GM12878 (cell line): ENCODE measurements at regions not wholly inside any gene's neighbourhood (a gene's known extent, or its start where the extent isn't known, plus 50 kb on each side); places are given as distances from the start of the nearest gene placed in this dataset.

Experiments
- CHD4 ChIP-seq: fragments of 200-600 bp; sonication (generic); IDR thresholded peaks from 2 replicates; pipeline ENCODE4 v1.6.1; 2016; ENCODE audit warnings: mild to moderate bottlenecking
- EP300 ChIP-seq, 2 experiments: fragments of 150-350 bp in 1 of 2; IDR thresholded peaks; 2 replicates each; pipeline ENCODE4 v1.6.1; 2011 to 2012; ENCODE audit warnings: low read depth in 2 of 2, low read length in 2 of 2, borderline replicate concordance in 1 of 2, improper control_type of control experiment in 1 of 2, inconsistent platforms in 1 of 2; ENCODE audit not compliant: control insufficient read depth in 1 of 2
- MYC ChIP-seq: IDR thresholded peaks from 2 replicates; pipeline ENCODE4 v1.6.1; 2011; ENCODE audit warnings: mild to moderate bottlenecking, low read length, moderate library complexity, inconsistent platforms; ENCODE audit not compliant: insufficient read depth, insufficient replicate concordance, insufficient read length, severe bottlenecking
- POLR2A ChIP-seq: IDR thresholded peaks from 2 replicates; pipeline ENCODE4 v1.6.1; 2011; ENCODE audit warnings: low read depth, mild to moderate bottlenecking, low read length
- RB1 ChIP-seq: fragments of 450-650 bp; formaldehyde crosslinking; IDR thresholded peaks from 2 replicates; pipeline ENCODE4 v1.6.1; 2017; ENCODE audit warnings: mild to moderate bottlenecking, borderline replicate concordance
- TAF1 ChIP-seq: IDR thresholded peaks from 2 replicates; pipeline ENCODE4 v1.6.1; 2011; ENCODE audit warnings: mild to moderate bottlenecking, low read depth, low read length, borderline replicate concordance
- TF ChIP-seq, protein P1 (sequence below), 3 experiments: IDR thresholded peaks in 2 of 3; conservative IDR thresholded peaks in 1 of 3; 2 replicates each; pipeline ENCODE4 v1.5.1; 2011; ENCODE audit warnings: low read depth in 3 of 3, low read length in 3 of 3, mild to moderate bottlenecking in 3 of 3, control low read depth in 2 of 3, moderate library complexity in 2 of 3, inconsistent platforms in 1 of 3, mixed read lengths in 1 of 3; ENCODE audit not compliant: control insufficient read depth in 2 of 3, insufficient read depth in 1 of 3; ENCODE audit errors: extremely low read depth in 1 of 3

DNA sequence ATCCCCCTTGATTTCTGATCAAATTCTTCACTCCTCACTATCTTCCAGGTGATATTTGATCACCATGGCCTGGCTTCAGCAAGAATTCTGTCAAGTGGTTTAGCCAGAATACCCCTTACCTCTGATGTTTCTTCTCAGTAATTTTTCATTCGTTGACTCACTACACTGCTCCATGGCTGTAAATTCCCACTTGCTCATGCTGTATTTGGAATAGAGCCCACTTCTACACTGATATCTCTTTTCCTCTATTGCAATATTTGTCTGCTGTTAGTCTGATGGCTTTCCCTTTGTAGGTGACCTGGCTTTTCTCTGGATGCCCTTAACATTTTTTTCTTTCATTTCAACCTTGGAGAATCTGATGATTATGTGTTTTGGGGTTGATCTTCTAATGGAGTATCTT is 73.9 kb upstream of the DIPK2B start:
- TF ChIP-seq, protein P1, sequence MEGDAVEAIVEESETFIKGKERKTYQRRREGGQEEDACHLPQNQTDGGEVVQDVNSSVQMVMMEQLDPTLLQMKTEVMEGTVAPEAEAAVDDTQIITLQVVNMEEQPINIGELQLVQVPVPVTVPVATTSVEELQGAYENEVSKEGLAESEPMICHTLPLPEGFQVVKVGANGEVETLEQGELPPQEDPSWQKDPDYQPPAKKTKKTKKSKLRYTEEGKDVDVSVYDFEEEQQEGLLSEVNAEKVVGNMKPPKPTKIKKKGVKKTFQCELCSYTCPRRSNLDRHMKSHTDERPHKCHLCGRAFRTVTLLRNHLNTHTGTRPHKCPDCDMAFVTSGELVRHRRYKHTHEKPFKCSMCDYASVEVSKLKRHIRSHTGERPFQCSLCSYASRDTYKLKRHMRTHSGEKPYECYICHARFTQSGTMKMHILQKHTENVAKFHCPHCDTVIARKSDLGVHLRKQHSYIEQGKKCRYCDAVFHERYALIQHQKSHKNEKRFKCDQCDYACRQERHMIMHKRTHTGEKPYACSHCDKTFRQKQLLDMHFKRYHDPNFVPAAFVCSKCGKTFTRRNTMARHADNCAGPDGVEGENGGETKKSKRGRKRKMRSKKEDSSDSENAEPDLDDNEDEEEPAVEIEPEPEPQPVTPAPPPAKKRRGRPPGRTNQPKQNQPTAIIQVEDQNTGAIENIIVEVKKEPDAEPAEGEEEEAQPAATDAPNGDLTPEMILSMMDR (IDR thresholded peaks at IDR 0.05 in 2 of 3, conservative IDR thresholded peaks at IDR 0.05 in 1 of 3; ENCODE audit: control insufficient read depth in 2 of 3, extremely low read depth in 1 of 3, insufficient read depth in 1 of 3, low read depth in 3 of 3, low read length in 3 of 3), result no peak
- TF ChIP-seq TAF1, result no peak
- TF ChIP-seq RB1, result no peak
- TF ChIP-seq EP300 (IDR thresholded peaks at IDR 0.05; ENCODE audit: borderline replicate concordance in 1 of 2, control insufficient read depth in 1 of 2, low read depth in 2 of 2, low read length in 2 of 2), result no peak
- TF ChIP-seq POLR2A, result no peak
- no peak for TF ChIP-seq CHD4
- no peak for TF ChIP-seq MYC
